ENCODE measurements at regions not wholly inside any gene's neighbourhood (a gene's known extent, or its start where the extent isn't known, plus 50 kb on each side); places are given as distances from the start of the nearest gene placed in this dataset.

DNA sequence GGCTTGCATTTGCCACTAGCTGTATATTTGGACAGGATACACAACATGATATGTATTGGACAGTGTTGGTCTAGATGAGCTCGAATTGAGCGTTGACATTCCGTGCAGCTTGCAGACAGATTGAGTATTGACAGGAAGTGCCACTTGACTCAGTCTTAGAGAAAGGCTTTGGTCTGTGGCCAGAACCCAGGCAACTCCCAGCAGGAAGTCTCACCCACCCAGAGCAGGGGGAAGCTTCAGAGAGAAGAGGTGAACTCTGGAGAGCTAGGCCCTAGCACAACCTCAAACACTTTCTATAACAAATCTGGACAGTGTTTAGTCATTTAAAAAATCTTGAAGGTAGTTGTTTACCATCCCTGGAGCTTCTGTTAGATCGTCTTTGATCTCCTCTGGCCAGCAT, 280.5 kb downstream of the FBXW7 start (continued):
- TF ChIP-seq IKZF2 (IDR thresholded peaks at IDR 0.05), result peak; percentile 50; a peak in 3 of 4 replicates
- TF ChIP-seq SREBF1 (IDR thresholded peaks at IDR 0.05; ENCODE audit: low read length), result no peak
- TF ChIP-seq, protein P1, sequence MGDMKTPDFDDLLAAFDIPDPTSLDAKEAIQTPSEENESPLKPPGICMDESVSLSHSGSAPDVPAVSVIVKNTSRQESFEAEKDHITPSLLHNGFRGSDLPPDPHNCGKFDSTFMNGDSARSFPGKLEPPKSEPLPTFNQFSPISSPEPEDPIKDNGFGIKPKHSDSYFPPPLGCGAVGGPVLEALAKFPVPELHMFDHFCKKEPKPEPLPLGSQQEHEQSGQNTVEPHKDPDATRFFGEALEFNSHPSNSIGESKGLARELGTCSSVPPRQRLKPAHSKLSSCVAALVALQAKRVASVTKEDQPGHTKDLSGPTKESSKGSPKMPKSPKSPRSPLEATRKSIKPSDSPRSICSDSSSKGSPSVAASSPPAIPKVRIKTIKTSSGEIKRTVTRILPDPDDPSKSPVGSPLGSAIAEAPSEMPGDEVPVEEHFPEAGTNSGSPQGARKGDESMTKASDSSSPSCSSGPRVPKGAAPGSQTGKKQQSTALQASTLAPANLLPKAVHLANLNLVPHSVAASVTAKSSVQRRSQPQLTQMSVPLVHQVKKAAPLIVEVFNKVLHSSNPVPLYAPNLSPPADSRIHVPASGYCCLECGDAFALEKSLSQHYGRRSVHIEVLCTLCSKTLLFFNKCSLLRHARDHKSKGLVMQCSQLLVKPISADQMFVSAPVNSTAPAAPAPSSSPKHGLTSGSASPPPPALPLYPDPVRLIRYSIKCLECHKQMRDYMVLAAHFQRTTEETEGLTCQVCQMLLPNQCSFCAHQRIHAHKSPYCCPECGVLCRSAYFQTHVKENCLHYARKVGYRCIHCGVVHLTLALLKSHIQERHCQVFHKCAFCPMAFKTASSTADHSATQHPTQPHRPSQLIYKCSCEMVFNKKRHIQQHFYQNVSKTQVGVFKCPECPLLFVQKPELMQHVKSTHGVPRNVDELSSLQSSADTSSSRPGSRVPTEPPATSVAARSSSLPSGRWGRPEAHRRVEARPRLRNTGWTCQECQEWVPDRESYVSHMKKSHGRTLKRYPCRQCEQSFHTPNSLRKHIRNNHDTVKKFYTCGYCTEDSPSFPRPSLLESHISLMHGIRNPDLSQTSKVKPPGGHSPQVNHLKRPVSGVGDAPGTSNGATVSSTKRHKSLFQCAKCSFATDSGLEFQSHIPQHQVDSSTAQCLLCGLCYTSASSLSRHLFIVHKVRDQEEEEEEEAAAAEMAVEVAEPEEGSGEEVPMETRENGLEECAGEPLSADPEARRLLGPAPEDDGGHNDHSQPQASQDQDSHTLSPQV (IDR thresholded peaks at IDR 0.05), result no peak
- TF ChIP-seq, protein P2, sequence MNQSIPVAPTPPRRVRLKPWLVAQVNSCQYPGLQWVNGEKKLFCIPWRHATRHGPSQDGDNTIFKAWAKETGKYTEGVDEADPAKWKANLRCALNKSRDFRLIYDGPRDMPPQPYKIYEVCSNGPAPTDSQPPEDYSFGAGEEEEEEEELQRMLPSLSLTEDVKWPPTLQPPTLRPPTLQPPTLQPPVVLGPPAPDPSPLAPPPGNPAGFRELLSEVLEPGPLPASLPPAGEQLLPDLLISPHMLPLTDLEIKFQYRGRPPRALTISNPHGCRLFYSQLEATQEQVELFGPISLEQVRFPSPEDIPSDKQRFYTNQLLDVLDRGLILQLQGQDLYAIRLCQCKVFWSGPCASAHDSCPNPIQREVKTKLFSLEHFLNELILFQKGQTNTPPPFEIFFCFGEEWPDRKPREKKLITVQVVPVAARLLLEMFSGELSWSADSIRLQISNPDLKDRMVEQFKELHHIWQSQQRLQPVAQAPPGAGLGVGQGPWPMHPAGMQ (IDR thresholded peaks at IDR 0.05; ENCODE audit: borderline replicate concordance), result no peak
- peak; percentile 46; the same call in 1 of the 2 replicates for TF ChIP-seq EED (IDR thresholded peaks at IDR 0.05; ENCODE audit: low read depth)
- no peak for TF ChIP-seq NR2C2 (IDR thresholded peaks at IDR 0.05; ENCODE audit: borderline replicate concordance, control insufficient read depth, insufficient read length, low read depth)
- peak; percentile 56; the same call in 1 of the 2 replicates for TF ChIP-seq NFIC (IDR thresholded peaks at IDR 0.05; ENCODE audit: low read depth, low read length)
- TF ChIP-seq, protein P3, sequence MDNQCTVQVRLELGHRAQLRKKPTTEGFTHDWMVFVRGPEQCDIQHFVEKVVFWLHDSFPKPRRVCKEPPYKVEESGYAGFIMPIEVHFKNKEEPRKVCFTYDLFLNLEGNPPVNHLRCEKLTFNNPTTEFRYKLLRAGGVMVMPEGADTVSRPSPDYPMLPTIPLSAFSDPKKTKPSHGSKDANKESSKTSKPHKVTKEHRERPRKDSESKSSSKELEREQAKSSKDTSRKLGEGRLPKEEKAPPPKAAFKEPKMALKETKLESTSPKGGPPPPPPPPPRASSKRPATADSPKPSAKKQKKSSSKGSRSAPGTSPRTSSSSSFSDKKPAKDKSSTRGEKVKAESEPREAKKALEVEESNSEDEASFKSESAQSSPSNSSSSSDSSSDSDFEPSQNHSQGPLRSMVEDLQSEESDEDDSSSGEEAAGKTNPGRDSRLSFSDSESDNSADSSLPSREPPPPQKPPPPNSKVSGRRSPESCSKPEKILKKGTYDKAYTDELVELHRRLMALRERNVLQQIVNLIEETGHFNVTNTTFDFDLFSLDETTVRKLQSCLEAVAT (IDR thresholded peaks at IDR 0.05), result no peak
- TF ChIP-seq NFYB (IDR thresholded peaks at IDR 0.05; ENCODE audit: insufficient read depth, low read depth, low read length), result no peak
- no peak for TF ChIP-seq ZZZ3 (IDR thresholded peaks at IDR 0.05; ENCODE audit: control insufficient read depth, insufficient read length, low read depth)
- peak; percentile 41 for TF ChIP-seq IKZF1 (conservative IDR thresholded peaks at IDR 0.05)
- TF ChIP-seq GABPA (IDR thresholded peaks at IDR 0.05; ENCODE audit: low read depth), result 0 out of 2 replicates have a peak, but pooled peaks have one; percentile 11

Data from GM12878 (cell line).